OCI-LY1 (cell line): ENCODE measurements at regions not wholly inside any gene's neighbourhood (a gene's known extent, or its start where the extent isn't known, plus 50 kb on each side); places are given as distances from the start of the nearest gene placed in this dataset.

ENCODE experiments used
- H2AFZ ChIP-seq: fragments of 200-600 bp; sonication (generic), shearing (Covaris generic); 2 replicates; pipeline ENCODE4 v1.6.0; 2014; ENCODE audit warnings: antibody characterized with exemption, mild to moderate bottlenecking, low read length
- H3F3A ChIP-seq: fragments of 200-600 bp; sonication (generic), shearing (Covaris generic); 2 replicates; pipeline ENCODE4 v1.6.0; 2014; ENCODE audit warnings: mild to moderate bottlenecking, antibody characterized with exemption, low read length, moderate library complexity; ENCODE audit not compliant: insufficient read depth
- H3K27ac ChIP-seq: fragments of 200-600 bp; sonication (generic); 2 replicates; pipeline ENCODE4 v1.5.1; 2014; ENCODE audit warnings: low read length, mixed run types, mild to moderate bottlenecking, low read depth; ENCODE audit not compliant: poor library complexity, severe bottlenecking
- H3K27me3 ChIP-seq: fragments of 200-600 bp; sonication (generic); 2 replicates; pipeline ENCODE4 v1.6.0; 2014; ENCODE audit warnings: antibody characterized with exemption, mild to moderate bottlenecking, low read length, moderate library complexity; ENCODE audit not compliant: insufficient read depth
- H3K36me3 ChIP-seq: fragments of 200-600 bp; sonication (generic); 2 replicates; pipeline ENCODE4 v1.6.1; 2014; ENCODE audit warnings: mild to moderate bottlenecking, antibody characterized with exemption, low read length, moderate library complexity, mixed read lengths; ENCODE audit not compliant: insufficient read depth
- H3K4me1 ChIP-seq: fragments of 200-600 bp; sonication (generic); 2 replicates; pipeline ENCODE4 v1.5.1; 2014; ENCODE audit warnings: mild to moderate bottlenecking, low read length, moderate library complexity; ENCODE audit not compliant: insufficient read depth, severe bottlenecking
- H3K4me2 ChIP-seq: fragments of 200-600 bp; sonication (generic), shearing (Covaris generic); 2 replicates; pipeline ENCODE4 v1.6.1; 2014; ENCODE audit warnings: low read length
- H3K4me3 ChIP-seq: fragments of 200-600 bp; sonication (generic); 2 replicates; pipeline ENCODE4 v1.5.1; 2014; ENCODE audit warnings: low read length, low read depth, mild to moderate bottlenecking, mixed read lengths; ENCODE audit not compliant: poor library complexity, severe bottlenecking
- H3K79me2 ChIP-seq: fragments of 200-600 bp; shearing (Covaris generic); 2 replicates; pipeline ENCODE4 v1.6.1; 2016; ENCODE audit warnings: mixed run types, low read length, mixed read lengths; ENCODE audit not compliant: insufficient read depth
- H3K9ac ChIP-seq: fragments of 200-600 bp; sonication (generic), shearing (Covaris generic); 2 replicates; pipeline ENCODE4 v1.6.1; 2014; ENCODE audit warnings: mild to moderate bottlenecking, low read length, mixed read lengths
- H3K9me2 ChIP-seq: fragments of 200-600 bp; sonication (generic), shearing (Covaris generic); 2 replicates; pipeline ENCODE4 v1.6.1; 2014; ENCODE audit warnings: low read depth, mild to moderate bottlenecking, low read length, mixed read lengths
- H3K9me3 ChIP-seq: fragments of 200-600 bp; shearing (Covaris generic); 2 replicates; pipeline ENCODE4 v1.6.1; 2014; ENCODE audit warnings: low read length, mixed read lengths
- H4K20me1 ChIP-seq: fragments of 200-600 bp; sonication (generic), shearing (Covaris generic); 2 replicates; pipeline ENCODE4 v1.6.0; 2016; ENCODE audit warnings: mild to moderate bottlenecking, low read length; ENCODE audit not compliant: insufficient read depth
- EZH2 ChIP-seq: fragments of 200-600 bp; sonication (generic), shearing (Covaris generic); IDR thresholded peaks from 2 replicates; pipeline ENCODE4 v1.8.0; 2017; ENCODE audit warnings: borderline replicate concordance, mixed run types, mild to moderate bottlenecking, antibody characterized with exemption, low read length, moderate library complexity, mixed read lengths
- TF ChIP-seq, protein P1 (sequence below): fragments of 200-600 bp; sonication (generic), shearing (Covaris generic); IDR thresholded peaks from 2 replicates; pipeline ENCODE4 v1.5.1; 2017; ENCODE audit warnings: mild to moderate bottlenecking, antibody characterized with exemption, low read length, moderate library complexity, mixed read lengths

DNA sequence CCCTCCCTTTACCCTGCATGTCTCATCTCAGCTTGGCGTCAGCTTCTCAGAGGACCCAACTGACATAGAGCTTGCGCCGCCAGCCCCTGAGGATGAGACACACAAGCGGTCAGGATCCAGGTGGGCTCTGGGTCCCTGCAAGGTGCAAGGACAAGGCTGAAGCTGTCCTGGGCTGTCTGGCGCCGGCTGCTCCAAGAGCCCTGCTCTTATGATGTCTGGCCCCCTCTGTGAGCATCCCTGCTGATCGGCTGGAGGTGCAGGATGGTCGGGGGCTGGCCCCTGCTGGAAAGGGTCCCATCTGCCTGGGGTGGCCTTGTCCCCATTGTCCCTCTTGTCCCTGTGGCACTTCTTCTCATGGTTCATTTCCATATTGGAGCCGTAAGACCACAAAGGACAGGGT lies 479.0 kb downstream of the NPHP4 start:
- H3K4me3 ChIP-seq = no peak overlapping the region
- H3K4me1 ChIP-seq = no peaks in the 10 kb centered on the region
- no peak overlapping the region for H2AFZ ChIP-seq
- H3K27ac ChIP-seq = no peak overlapping the region
- H3K79me2 ChIP-seq = no peaks in the 10 kb centered on the region
- TF ChIP-seq, protein P1, sequence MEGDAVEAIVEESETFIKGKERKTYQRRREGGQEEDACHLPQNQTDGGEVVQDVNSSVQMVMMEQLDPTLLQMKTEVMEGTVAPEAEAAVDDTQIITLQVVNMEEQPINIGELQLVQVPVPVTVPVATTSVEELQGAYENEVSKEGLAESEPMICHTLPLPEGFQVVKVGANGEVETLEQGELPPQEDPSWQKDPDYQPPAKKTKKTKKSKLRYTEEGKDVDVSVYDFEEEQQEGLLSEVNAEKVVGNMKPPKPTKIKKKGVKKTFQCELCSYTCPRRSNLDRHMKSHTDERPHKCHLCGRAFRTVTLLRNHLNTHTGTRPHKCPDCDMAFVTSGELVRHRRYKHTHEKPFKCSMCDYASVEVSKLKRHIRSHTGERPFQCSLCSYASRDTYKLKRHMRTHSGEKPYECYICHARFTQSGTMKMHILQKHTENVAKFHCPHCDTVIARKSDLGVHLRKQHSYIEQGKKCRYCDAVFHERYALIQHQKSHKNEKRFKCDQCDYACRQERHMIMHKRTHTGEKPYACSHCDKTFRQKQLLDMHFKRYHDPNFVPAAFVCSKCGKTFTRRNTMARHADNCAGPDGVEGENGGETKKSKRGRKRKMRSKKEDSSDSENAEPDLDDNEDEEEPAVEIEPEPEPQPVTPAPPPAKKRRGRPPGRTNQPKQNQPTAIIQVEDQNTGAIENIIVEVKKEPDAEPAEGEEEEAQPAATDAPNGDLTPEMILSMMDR = no peak
- no peak for TF ChIP-seq EZH2
- no peaks in the 10 kb centered on the region for H3K27me3 ChIP-seq
- H3K9me2 ChIP-seq = no peaks in the 10 kb centered on the region
- H4K20me1 ChIP-seq = no peaks in the 10 kb centered on the region
- no peak overlapping the region for H3K4me2 ChIP-seq
- no peaks in the 10 kb centered on the region for H3K36me3 ChIP-seq
- H3K9ac ChIP-seq = no peak overlapping the region
- no peaks in the 10 kb centered on the region for H3K9me3 ChIP-seq
- H3F3A ChIP-seq = no peaks in the 10 kb centered on the region

DNA sequence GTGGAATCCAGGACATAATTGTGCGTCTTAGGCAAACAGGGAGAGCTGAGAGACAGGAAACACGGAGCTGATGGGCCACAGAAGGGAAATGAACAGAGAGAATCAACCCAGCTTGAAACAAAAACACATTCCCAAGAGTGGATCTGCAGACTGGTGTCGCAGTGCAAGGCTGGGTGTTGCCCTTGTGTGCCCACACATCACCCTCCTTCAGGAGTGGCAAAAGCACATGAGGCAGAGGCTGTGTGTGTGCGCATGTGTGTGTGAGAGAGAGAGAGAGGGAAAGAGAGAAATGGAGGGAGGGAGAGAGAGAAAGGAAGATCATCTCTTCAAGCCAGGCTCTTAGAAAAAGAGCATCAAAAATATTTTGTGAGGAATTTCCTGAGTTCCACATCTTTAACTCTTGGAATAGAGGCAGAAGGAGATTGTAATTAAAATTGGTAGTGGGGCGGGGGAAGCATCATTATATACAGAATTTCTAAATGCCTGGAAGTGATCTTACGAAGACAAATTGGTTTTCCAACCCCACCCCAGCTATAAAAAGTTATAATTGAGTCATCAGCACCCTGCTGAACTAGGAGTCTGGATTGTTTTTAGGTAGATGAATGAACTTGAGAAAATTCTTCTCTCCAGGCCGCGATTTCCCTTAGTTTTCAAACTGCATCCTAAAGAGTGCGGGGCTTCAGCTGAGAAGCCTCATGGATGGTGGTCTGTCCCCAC lies 480.7 kb downstream of the NPHP4 start:
- Histone ChIP-seq H3K9me3 (no peaks in the 10 kb centered on the region), H3K9ac (no peak overlapping the region), H3K36me3 (no peaks in the 10 kb centered on the region), H3F3A (no peaks in the 10 kb centered on the region), H3K27ac (no peak overlapping the region), H3K79me2 (no peaks in the 10 kb centered on the region), H3K4me1 (no peaks in the 10 kb centered on the region), H3K4me3 (no peak overlapping the region), H2AFZ (no peak overlapping the region), H3K27me3 (no peaks in the 10 kb centered on the region), H3K9me2 (no peaks in the 10 kb centered on the region), H3K4me2 (no peak overlapping the region), H4K20me1 (no peaks in the 10 kb centered on the region)
- TF ChIP-seq EZH2 = no peak
- TF ChIP-seq, protein P1 = no peak

DNA sequence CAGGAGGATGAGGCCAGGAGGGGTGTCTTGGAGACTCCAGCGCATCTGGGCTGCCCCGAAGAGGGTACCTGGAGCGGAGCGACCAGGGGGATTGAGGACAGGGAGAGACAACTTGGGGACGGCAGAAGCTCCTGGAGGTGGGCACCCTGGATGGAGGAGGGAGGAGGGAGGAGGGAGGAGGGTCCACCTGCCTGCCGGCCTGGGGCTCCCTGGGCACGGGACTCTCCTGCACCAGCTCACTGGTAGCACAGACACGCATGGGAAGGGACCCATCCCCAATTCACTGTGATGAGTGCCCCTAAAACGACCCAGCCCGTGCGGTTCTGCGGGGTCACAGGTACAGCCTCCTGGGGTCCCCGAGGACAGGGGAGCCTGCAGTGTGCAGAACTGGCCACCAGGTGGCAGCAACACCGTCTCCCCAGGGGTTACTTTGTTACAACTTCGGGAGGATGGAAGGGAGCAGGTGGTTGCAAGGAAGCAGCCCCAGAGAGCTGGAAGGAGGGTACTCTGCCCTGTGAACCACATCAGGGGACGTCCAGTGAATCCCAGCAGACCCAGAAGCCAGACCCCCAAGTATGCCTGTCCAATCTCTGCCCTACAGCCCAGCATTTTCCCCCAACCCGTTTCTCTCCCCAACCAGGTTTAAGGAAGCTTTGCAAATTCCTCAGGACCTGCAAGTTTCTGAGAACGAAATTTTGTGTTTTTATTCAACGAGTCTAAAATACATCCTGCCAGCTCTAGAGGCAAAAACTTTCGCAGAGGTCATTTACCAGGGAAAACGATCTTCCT lies 482.4 kb downstream of the NPHP4 start:
- Histone ChIP-seq H2AFZ (no peak overlapping the region), H3K27ac (no peak overlapping the region), H3F3A (no peaks in the 10 kb centered on the region), H3K9me3 (no peaks in the 10 kb centered on the region), H3K4me1 (no peaks in the 10 kb centered on the region), H3K9ac (no peak overlapping the region), H3K4me3 (no peak overlapping the region), H3K27me3 (no peaks in the 10 kb centered on the region), H3K79me2 (no peaks in the 10 kb centered on the region), H3K9me2 (no peaks in the 10 kb centered on the region), H3K4me2 (no peak overlapping the region), H3K36me3 (no peaks in the 10 kb centered on the region), H4K20me1 (no peaks in the 10 kb centered on the region)
- TF ChIP-seq, protein P1 = peak; percentile 85
- TF ChIP-seq EZH2 = no peak
